Activated CD4-positive, alpha-beta T cell treated with anti-CD3 and anti-CD28 coated beads, Interleukin-2, amount 50 U/mL, for 4 hours (primary cell): ENCODE measurements at regions not wholly inside any gene's neighbourhood (a gene's known extent, or its start where the extent isn't known, plus 50 kb on each side); places are given as distances from the start of the nearest gene placed in this dataset.
"Not testable (repeated sequence)": the region's sequence is repeated elsewhere in the genome, so short reads cannot be mapped to it uniquely, and the experiment has no call there.

Experiments used
- DNase-seq, 2 experiments: peaks; one replicate each; pipeline ENCODE4 v3.0.0-alpha.2; 2020

DNA sequence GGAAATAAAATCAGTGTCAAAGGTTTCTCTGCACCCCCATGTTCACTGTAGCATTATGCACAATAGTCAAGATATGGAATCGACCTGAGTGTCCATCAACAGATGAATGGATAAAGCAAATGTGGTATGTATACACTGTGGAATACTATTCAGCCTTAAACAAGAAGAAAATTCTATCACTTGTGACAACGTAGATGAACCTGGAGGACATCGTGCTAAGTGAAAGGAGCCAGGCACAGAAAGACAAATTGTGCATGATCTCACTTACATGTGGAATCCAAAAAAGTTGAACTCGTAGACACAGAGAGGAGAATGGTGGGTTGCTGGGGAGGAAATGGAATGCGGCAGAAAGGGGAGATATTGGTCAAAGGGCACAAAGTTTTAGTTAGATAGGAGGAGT lies 136.3 kb upstream of the ESR1 start:
- DNase-seq, result no peak

DNA sequence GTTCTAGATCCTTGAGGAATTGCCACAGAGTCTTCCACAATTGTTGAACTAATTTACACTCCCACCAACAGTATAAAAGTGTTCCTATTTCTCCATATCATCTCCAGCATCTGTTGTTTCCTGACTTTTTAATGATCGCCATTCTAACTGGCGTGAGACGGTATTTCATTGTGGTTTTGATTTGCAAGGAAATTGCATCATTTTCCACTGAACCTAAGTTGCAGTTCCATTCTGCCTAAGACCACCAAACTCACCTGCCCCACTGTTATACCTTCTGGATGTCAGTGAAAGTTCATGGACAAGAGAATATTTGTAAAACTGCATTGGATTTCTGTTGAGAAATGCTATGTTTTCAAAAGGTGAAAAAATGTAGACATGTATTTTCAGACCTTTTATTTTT lies 132.9 kb upstream of the ESR1 start:
- DNase-seq, result no peak

DNA sequence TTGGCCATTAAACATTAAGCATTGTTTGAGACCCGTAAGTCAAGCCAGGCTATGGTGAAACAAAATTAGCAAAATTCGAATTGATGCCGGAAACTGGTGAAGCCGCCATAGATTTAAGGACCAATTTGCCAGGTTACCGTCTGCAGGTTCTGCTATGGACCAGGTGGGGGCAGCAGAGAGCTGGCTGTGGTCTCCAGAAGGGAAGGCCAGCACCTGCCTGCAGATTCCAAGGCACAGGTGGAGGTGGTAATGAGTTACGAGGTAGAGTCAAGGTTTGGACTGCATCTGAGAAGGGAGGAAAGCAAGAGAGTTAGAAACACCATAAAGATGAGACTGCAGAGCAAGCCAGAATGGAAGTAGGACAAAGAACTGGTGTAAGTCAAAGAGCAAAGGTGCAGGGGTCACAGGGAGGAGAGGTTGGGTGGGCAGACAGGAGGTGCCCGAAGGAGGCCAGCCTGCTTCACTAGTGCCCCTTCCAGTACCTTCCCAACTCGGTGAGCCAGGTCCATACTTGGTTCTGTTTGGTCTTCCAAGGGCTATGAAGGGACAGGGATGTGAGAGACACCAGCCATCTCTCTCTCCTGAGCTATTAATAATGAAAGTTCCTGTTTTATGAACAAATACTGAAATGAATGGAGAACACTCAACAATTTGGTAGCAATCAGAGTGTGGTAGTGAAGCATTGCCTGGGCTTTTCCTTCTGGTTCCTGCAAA lies 131.6 kb upstream of the ESR1 start:
- peak; percentile 29 to 30 for DNase-seq

DNA sequence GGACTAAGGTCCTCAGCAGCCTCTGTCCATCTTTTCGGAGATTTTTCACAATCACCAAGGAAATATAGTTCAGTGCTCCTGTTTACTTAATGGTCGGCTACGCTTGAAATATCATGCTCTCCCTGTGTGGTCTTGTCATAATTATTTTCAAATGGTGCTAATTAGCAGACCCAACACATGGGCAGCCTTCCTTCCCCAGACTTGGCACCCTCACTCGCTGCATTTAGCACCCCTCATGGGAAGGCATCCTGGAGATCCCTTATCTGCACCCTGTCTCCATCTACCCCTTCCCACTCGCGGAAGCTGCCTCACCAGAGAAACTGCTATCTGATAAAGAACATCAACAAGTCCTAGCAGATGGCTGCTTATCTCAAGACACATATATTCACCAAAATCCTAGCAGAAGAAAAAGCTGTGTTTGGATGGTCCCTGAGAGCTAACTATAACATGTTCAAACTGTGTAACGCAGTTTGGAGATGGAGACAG lies 131.0 kb upstream of the ESR1 start:
- DNase-seq, result no peak

DNA sequence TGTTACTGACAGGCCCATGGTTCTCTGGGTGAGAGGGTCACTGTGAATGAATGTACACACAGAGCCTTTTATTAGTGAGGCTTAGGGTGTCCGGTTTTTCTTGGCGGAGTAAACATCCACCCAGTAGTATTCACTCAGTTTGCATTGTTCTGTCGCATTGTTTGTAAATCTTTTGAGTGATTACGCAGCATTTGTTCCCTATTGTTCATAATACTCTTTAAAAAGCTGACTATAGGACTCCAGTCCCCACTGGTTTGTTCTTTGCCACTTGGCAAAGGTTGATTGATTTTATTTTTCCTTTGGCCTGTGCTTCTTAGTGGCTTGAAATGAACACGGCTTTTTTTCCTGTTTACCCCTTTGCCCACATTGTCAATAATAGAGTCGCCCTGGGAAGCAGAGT lies 130.1 kb upstream of the ESR1 start:
- no peak for DNase-seq

- no peak for DNase-seq
Measured at GRCh38 chr6:151679081-151679480, 128.4 kb upstream of the ESR1 start.

DNA sequence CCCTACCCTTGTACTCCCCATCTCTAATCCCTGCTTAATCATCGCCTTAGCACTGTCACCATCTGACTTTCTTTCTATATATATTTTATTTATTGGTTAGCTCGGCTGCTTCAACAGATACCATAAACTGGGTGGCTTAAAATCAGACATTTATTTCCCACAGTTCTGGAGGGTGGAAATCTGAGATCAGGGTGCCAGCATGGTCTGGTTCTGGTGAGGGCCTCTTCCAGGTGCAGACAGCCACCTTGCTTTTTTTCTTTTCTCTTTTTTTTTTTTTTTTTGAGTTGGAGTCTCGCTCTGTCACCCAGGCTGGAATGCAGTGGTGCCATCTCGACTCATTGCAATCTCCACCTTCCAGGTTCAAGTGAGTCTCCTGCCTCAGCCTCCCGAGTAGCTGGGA lies 127.5 kb upstream of the ESR1 start:
- DNase-seq, result no peak

- no peak for DNase-seq
Measured at GRCh38 chr6:151680846-151681432, 126.5 kb upstream of the ESR1 start.

DNA sequence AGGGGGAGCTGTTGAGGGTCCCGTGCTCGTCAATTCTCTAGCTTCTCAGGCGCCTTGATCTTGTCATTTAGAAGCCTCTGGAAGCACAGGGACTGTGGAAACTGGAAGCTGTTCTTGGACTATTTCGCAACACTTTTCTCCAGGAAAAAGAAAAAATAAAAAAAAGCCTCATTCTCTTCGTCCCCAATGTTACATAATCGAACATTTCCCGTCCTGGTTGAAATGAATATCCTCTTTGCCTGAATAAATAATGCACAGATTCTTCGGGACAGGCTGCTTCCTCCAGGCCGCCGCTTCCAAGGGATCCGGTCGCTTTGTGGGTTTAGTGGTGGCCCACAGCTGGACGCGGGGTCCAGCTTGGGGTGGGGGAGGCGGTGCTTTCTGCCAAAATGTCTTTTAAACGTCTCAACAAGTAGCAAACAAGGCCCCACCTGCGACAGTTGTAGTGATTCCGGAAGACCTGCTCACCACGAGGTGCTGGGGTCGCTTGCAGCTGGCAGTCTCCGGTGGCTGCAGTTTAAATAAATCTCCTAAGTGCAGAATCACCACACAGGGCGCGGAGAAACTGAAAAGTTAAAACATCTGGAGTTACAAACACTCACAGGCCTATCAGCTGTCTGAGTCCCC lies 125.9 kb upstream of the ESR1 start:
- DNase-seq, result no peak

- DNase-seq, result no peak
Measured at GRCh38 chr6:151682251-151682650, 125.2 kb upstream of the ESR1 start.

DNA sequence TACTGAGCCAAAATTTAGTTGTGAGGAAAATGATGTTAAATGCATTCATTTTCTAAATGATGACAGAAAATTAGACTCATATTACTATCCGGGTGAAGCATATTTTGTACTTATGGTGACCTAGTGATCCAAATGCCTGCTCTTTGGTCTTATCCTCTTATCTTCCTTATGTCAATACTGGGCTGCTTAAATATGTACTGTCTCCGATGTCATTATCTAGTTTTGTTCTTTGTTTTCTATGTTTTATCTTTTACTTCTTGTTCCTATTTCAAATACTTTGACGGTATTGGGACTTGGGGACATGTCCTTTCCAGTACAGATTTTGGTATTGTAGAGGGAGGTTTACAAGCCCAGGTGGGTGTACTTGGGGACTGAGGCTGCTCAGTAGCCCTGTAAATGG lies 124.6 kb upstream of the ESR1 start:
- DNase-seq, result no peak

DNA sequence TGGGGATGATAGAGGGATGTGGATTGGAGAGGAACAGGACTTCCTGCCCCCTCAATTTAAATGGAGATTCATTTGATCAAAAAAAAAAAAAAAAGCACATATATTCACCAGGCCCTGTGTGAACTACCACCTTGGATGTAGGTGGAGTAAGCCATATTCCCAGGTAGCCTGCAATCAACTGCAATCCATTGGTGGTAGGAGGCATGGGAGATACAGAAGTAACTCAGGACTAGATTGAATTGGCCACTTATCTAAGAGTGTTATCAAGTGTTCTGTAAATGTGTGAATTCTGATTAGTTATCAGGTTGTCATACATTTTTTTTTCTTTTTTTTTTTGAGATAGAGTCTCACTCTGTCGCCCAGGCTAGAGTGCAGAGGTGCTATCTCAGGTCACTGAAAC lies 124.1 kb upstream of the ESR1 start:
- no peak for DNase-seq

GRCh38 chr6:151689499-151690201 lies 117.8 kb upstream of the ESR1 start:
- DNase-seq, result no peak

DNA sequence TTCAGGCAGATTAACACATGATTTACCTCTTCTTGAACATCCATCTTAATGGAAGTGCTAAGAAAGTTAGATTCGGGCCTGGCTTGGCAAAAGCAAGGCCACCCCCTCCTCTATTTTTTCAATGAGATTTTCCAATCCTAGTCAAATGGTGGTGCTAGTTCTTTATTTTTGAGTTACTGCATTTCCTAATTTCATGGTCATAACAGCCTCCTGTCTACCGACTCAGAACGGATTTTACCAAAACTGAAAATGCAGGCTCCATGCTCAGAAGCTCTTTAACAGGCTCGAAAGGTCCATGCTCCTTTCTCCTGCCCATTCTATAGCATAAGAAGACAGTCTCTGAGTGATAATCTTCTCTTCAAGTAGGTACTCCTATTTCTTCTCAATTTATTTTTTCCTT lies 117.2 kb upstream of the ESR1 start:
- no peak for DNase-seq

DNA sequence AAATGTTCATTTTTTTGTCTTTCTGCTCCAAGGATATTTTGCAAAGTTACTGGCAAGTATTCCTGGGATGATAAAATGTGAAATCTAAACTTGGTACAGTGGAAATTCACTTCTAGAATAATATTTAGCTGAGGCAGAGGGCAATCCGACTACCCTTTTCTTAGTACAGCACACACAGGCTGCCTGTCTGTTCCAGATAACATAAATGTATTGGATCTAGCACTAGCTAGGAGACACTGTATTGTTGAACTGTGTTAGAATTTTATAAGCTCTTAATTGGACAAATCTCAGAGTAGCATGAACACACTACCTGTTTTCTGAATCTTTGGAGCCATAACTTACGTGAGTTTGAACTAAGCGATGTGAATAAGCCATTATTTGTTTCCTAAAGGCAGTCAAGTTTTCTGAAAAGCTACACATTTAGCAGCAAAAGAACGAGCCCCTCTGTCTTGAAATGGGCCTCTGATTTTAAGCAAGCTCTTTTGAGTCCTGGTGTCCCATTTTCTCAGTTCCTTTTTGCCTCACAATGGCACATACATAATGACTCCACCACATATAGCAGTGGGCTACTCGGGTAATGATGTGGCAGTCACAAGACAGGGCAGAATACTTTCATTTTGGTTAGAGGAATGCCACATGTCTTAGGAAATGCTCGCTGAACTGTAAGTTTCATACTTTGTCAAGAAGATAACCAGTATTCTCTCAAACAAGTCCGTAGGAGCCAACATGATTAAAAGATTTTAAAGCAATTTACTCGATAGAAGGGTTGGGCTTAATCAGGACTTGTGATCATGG lies 116.5 kb upstream of the ESR1 start:
- no peak for DNase-seq

GRCh38 chr6:151692216-151692615 lies 115.3 kb upstream of the ESR1 start:
- no peak for DNase-seq

DNA sequence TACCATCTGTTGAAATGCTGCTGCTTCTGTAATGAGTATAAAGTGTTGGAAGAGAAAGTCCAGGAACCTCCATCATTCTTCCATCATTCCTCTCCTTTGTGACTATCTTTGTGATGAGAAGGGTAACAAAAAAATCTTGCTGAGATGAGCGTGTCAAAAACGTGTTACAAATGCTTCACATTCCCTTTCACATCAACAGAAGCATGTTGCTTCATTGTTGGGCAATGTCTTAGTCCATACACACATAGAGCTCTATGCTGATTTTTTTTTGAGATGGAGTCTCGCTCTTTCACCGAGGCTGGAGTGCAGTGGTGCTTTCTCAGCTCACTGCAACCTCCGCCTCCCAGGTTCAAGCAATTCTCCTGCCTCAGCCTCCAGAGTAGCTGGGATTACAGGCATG lies 114.1 kb upstream of the ESR1 start:
- DNase-seq, result no peak

DNA sequence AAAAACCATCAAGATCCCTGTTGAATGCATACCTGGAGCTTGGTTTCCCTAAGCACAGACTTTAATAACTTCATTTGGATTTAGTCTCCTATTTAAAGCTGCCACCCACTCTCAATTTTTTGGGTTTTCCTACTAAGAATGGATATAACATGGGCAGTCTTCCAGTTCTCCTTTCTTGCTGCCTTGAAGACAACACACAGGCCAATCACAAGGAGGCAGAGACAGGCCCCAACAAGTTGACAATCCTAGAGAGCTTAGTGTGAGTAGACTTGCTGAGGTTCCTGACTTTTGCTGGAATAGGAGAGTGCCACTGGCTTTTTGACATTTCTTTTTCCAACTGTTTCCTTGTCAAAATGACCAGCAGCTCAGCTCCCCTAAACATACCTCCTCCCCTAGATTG lies 112.3 kb upstream of the ESR1 start:
- no peak for DNase-seq

DNA sequence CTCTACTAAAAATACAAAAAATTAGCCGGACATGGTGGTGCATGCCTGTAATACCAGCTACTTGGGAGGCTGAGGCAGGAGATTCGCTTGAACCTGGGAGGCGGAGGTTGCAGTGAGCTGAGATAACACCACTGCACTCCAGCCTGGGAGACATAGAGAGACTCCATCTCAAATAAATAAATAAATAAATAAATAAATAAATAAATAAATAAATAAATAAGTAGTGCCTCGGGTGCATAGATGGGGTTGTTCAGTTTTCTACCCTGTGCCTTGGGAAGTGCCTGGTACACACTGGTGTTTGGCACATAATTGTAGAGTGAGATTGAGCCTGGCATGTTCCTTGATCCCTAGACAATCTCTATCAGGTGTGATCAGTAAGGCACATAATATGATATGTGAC lies 111.2 kb upstream of the ESR1 start:
- DNase-seq, result not testable (repeated sequence)

GRCh38 chr6:151698931-151699700 lies 108.4 kb upstream of the ESR1 start:
- DNase-seq, result no peak

GRCh38 chr6:151699719-151700118 lies 107.8 kb upstream of the ESR1 start:
- no peak for DNase-seq

DNA sequence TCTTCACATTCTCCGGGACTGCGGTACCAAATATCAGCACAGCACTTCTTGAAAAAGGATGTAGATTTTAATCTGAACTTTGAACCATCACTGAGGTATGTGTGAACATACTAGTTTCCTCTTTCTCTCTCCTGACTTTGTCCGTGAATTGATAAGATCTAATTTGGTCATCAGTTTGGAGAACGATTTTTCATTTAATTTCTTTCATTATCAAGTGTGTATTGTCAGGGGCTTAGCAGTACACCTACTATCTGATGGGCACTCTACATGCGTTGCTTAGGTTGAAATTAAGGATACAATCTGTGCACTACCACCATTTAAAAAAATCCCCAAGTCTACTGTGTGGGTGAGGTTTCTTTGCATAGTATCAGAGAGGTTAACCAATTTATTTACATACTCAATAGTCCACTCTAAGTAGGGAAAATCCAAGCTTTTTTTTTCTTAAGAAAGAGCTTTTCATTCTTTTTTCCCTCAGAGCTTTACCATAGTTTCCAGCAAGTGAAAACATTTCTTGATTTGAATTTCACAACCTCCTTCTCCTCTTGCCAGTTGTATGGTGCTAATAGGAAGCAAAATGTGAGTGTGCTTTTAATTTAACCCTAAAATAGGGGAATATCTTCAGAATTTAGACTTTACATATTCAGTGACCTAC lies 105.4 kb upstream of the ESR1 start:
- DNase-seq, result no peak
